Spleen (tissue), 7 donors: ENCODE measurements at regions not wholly inside any gene's neighbourhood (a gene's known extent, or its start where the extent isn't known, plus 50 kb on each side); places are given as distances from the start of the nearest gene placed in this dataset.

Experiments used
- CTCF ChIP-seq, 11 experiments: fragments of 200-600 bp in 7 of 11; fragments of 450-650 bp in 4 of 11; sonication (generic) in 4 of 11; IDR thresholded peaks in 8 of 11; conservative IDR thresholded peaks in 3 of 11; 1 replicate in 7 of 11; 2 replicates in 4 of 11; pipeline versions ENCODE4 v1.4.0 to v1.8.0; 2016 to 2021; ENCODE audit warnings: antibody characterized with exemption in 11 of 11, inconsistent platforms in 4 of 11, mild to moderate bottlenecking in 1 of 11
- POLR2AphosphoS5 ChIP-seq, 3 donors: sonication (generic); formaldehyde crosslinking; IDR thresholded peaks; one replicate each; pipeline ENCODE4 v1.5.1; 2017; ENCODE audit warnings: antibody characterized with exemption in 3 of 3
- donor health status: DM: no; HTN: no; CAD: no; lungs with moderate emphysema.
- donor health status: DM: no; HTN: no; CAD: no.
- donor health status: DM: no; HTN: no; CAD: no.

DNA sequence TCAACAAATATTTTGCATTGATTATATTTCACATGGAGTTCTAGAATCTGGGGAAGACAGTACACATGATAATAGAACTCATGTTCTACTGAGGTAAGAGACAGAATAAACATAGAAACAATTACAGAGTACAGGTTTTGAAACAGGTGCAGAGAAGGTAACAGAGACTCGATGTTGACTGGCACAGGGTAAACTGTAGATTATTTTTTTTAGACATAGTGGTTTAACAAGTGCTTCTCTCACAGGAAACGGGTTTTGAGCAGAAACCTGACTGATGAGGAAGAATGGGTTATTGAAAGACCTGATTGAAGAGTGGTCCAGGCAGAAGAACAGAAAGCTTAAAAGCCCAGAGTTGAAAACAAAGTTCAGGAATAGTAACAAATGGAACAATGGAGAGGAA is 1002.5 kb upstream of the FAM98A start:
- no peak for TF ChIP-seq CTCF (IDR thresholded peaks at IDR 0.05 in 8 of 11, conservative IDR thresholded peaks at IDR 0.05 in 3 of 11)
- no peak for TF ChIP-seq POLR2AphosphoS5 (IDR thresholded peaks at IDR 0.05)
